Kidney (tissue), 13 donors: ENCODE measurements at regions not wholly inside any gene's neighbourhood (a gene's known extent, or its start where the extent isn't known, plus 50 kb on each side); places are given as distances from the start of the nearest gene placed in this dataset.

ENCODE experiments used
- DNase-seq, 5 donors: peaks; one replicate each; pipeline ENCODE4 v3.0.0-alpha.2; 2013 to 2020
- FAIRE-seq: peaks from 2 replicates; lab custom pipeline; 2012; peaks lifted over from hg19 to GRCh38; lab: Jason Lieb, UNC
- H3K27ac ChIP-seq, 2 donors: one replicate each; pipeline ENCODE4 v1.7.0; 2013; ENCODE audit warnings: low read depth in 2 of 2, low read length in 2 of 2, inconsistent platforms in 1 of 2
- H3K27me3 ChIP-seq: one replicate; pipeline ENCODE4 v1.7.1; 2013; ENCODE audit warnings: low read length, inconsistent platforms; ENCODE audit not compliant: control insufficient read depth, insufficient read depth
- H3K36me3 ChIP-seq, 3 donors: one replicate each; pipeline versions ENCODE4 v1.7.0 to v1.7.1; 2013; ENCODE audit warnings: low read length in 3 of 3, control low read depth in 1 of 3, inconsistent platforms in 1 of 3; ENCODE audit not compliant: insufficient read depth in 3 of 3, control insufficient read depth in 2 of 3
- H3K4me1 ChIP-seq, 3 donors: one replicate each; pipeline versions ENCODE4 v1.7.0 to v1.7.1; 2013; ENCODE audit warnings: low read length in 3 of 3, inconsistent platforms in 1 of 3, low read depth in 1 of 3; ENCODE audit not compliant: control insufficient read depth in 2 of 3, insufficient read depth in 2 of 3
- H3K4me3 ChIP-seq, 3 donors: one replicate each; pipeline versions ENCODE4 v1.7.0 to v1.8.1; 2013; ENCODE audit warnings: low read length in 3 of 3, control low read depth in 1 of 3, inconsistent platforms in 1 of 3
- H3K9ac ChIP-seq, 3 donors: one replicate each; pipeline versions ENCODE4 v1.7.0 to v1.7.1; 2013; ENCODE audit warnings: low read length in 3 of 3, control low read depth in 1 of 3, inconsistent platforms in 1 of 3
- H3K9me3 ChIP-seq, 3 donors: one replicate each; pipeline versions ENCODE4 v1.7.0 to v1.7.1; 2013; ENCODE audit warnings: low read length in 3 of 3, control low read depth in 1 of 3, inconsistent platforms in 1 of 3; ENCODE audit not compliant: control insufficient read depth in 2 of 3, insufficient read depth in 1 of 3
- intact Hi-C: fragments of 100-400 bp; cut with DNase I; formaldehyde crosslinking; loops from one replicate; pipeline ENCODE4 v1.11.1; 2022
- TF ChIP-seq, protein P1 (sequence below): IDR thresholded peaks from 3 replicates; pipeline ENCODE4 v1.5.1; 2012; ENCODE audit warnings: mild to moderate bottlenecking, moderate library complexity, borderline replicate concordance; ENCODE audit not compliant: insufficient read depth; ENCODE audit errors: extremely low read depth
- donor health status: control.
- donor health status: control.
- donor health status: control.
- donor health status: control.
- donor health status: control.
- donor health status: DM: yes; HTN: yes; CAD: no.
- donor health status: Normal renal cell carcinoma (clear cell type).

DNA sequence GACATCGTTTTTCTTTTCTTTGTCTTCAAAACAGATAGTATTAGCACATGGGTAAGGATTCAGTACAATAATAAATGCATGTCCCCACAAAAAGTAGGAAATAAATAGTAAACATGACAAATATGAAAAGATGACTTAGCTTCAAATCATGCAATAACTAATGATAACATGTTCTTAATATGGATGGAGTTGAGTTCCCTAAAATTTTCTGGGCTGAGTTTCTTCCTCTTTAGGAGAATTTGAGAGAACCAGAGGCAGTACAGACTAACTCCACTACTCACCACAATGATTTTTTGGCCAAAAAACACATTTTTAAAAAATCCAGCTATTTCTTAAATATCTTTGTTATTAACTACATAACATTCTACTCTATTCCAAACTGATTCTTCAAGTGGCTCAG, 432.3 kb upstream of the HS3ST1 start:
- Histone ChIP-seq H3K4me1 (no peaks in the 10 kb centered on the region), H3K27me3 (no peaks in the 10 kb centered on the region), H3K4me3 (no peak overlapping the region), H3K9ac (no peak overlapping the region), H3K9me3 (peaks cover 0 to 6% (median 0%) of the 10 kb centered on the region in 3 donors), H3K36me3 (no peaks in the 10 kb centered on the region), H3K27ac (no peak overlapping the region)
- TF ChIP-seq, protein P1, sequence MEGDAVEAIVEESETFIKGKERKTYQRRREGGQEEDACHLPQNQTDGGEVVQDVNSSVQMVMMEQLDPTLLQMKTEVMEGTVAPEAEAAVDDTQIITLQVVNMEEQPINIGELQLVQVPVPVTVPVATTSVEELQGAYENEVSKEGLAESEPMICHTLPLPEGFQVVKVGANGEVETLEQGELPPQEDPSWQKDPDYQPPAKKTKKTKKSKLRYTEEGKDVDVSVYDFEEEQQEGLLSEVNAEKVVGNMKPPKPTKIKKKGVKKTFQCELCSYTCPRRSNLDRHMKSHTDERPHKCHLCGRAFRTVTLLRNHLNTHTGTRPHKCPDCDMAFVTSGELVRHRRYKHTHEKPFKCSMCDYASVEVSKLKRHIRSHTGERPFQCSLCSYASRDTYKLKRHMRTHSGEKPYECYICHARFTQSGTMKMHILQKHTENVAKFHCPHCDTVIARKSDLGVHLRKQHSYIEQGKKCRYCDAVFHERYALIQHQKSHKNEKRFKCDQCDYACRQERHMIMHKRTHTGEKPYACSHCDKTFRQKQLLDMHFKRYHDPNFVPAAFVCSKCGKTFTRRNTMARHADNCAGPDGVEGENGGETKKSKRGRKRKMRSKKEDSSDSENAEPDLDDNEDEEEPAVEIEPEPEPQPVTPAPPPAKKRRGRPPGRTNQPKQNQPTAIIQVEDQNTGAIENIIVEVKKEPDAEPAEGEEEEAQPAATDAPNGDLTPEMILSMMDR: no peak
- DNase-seq: no peak
- intact Hi-C loops: no loop called here
- FAIRE-seq: no peak

- intact Hi-C loops: no loop called here
- Histone ChIP-seq H3K9ac (no peak overlapping the region), H3K4me1 (no peaks in the 10 kb centered on the region), H3K27ac (no peak overlapping the region), H3K9me3 (peaks cover 0 to 6% (median 0%) of the 10 kb centered on the region in 3 donors), H3K27me3 (no peaks in the 10 kb centered on the region), H3K4me3 (no peak overlapping the region), H3K36me3 (no peaks in the 10 kb centered on the region)
- DNase-seq (no peak), FAIRE-seq (no peak)
- TF ChIP-seq, protein P1: no peak
Observed at GRCh38 chr4:11857881-11858280, 429.2 kb upstream of the HS3ST1 start.

DNA sequence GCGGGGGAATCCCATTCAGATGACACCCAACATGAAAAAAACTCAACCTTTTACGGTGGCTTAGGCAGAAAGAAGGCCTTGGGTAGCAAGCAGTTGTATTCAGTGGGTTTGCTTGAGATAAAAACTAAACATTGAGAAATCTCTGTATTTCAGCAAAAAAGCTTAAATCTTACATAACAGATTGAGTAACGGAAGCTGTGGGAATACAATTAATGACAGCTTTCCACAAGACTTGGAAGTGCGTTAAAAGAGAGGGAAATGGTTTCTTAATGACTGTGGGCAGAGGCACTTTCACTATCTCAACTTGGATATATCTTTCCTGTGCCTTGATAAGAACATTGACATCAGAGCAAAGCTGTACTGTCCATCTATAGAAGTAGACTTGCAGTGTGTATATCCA, 418.5 kb upstream of the HS3ST1 start:
- Histone ChIP-seq H3K27me3 (no peaks in the 10 kb centered on the region), H3K4me1 (no peaks in the 10 kb centered on the region), H3K36me3 (no peaks in the 10 kb centered on the region), H3K4me3 (no peak overlapping the region), H3K9ac (no peak overlapping the region), H3K27ac (no peak overlapping the region), H3K9me3 (no peaks in the 10 kb centered on the region)
- FAIRE-seq (no peak), DNase-seq (no peak)
- intact Hi-C loops: no loop called here
- TF ChIP-seq, protein P1: no peak

GRCh38 chr4:11843927-11844326, 415.2 kb upstream of the HS3ST1 start:
- no peak overlapping the region for H3K27ac ChIP-seq
- intact Hi-C loops: no loop called here
- TF ChIP-seq, protein P1: no peak
- no peaks in the 10 kb centered on the region for H3K4me1 ChIP-seq
- H3K36me3 ChIP-seq: no peaks in the 10 kb centered on the region
- no peaks in the 10 kb centered on the region for H3K9me3 ChIP-seq
- H3K9ac ChIP-seq: no peak overlapping the region
- H3K4me3 ChIP-seq: no peak overlapping the region
- no peak for DNase-seq
- no peak for FAIRE-seq
- no peaks in the 10 kb centered on the region for H3K27me3 ChIP-seq
